ENCODE measurements at regions not wholly inside any gene's neighbourhood (a gene's known extent, or its start where the extent isn't known, plus 50 kb on each side); places are given as distances from the start of the nearest gene placed in this dataset.
"Not testable (repeated sequence)": the region's sequence is repeated elsewhere in the genome, so short reads cannot be mapped to it uniquely, and the experiment has no call there.

GRCh38 chr5:176036391-176036790, 68.3 kb upstream of the THOC3 start:
- TF ChIP-seq EZH2 (IDR thresholded peaks at IDR 0.05; ENCODE audit: borderline replicate concordance, low read depth, low read length, poor library complexity, severe bottlenecking); CTCF (conservative IDR thresholded peaks at IDR 0.05; ENCODE audit: low read depth, low read length): not testable (repeated sequence)

Measured in A673 (cell line).